OCI-LY1 (cell line): ENCODE measurements at regions not wholly inside any gene's neighbourhood (a gene's known extent, or its start where the extent isn't known, plus 50 kb on each side); places are given as distances from the start of the nearest gene placed in this dataset.
"Not testable (repeated sequence)": the region's sequence is repeated elsewhere in the genome, so short reads cannot be mapped to it uniquely, and the experiment has no call there.

ENCODE experiments used
- H2AFZ ChIP-seq: fragments of 200-600 bp; sonication (generic), shearing (Covaris generic); 2 replicates; pipeline ENCODE4 v1.6.0; 2014; ENCODE audit warnings: antibody characterized with exemption, mild to moderate bottlenecking, low read length
- H3F3A ChIP-seq: fragments of 200-600 bp; sonication (generic), shearing (Covaris generic); 2 replicates; pipeline ENCODE4 v1.6.0; 2014; ENCODE audit warnings: mild to moderate bottlenecking, antibody characterized with exemption, low read length, moderate library complexity; ENCODE audit not compliant: insufficient read depth
- H3K27ac ChIP-seq: fragments of 200-600 bp; sonication (generic); 2 replicates; pipeline ENCODE4 v1.5.1; 2014; ENCODE audit warnings: low read length, mixed run types, mild to moderate bottlenecking, low read depth; ENCODE audit not compliant: poor library complexity, severe bottlenecking
- H3K27me3 ChIP-seq: fragments of 200-600 bp; sonication (generic); 2 replicates; pipeline ENCODE4 v1.6.0; 2014; ENCODE audit warnings: antibody characterized with exemption, mild to moderate bottlenecking, low read length, moderate library complexity; ENCODE audit not compliant: insufficient read depth
- H3K36me3 ChIP-seq: fragments of 200-600 bp; sonication (generic); 2 replicates; pipeline ENCODE4 v1.6.1; 2014; ENCODE audit warnings: mild to moderate bottlenecking, antibody characterized with exemption, low read length, moderate library complexity, mixed read lengths; ENCODE audit not compliant: insufficient read depth
- H3K4me1 ChIP-seq: fragments of 200-600 bp; sonication (generic); 2 replicates; pipeline ENCODE4 v1.5.1; 2014; ENCODE audit warnings: mild to moderate bottlenecking, low read length, moderate library complexity; ENCODE audit not compliant: insufficient read depth, severe bottlenecking
- H3K4me2 ChIP-seq: fragments of 200-600 bp; sonication (generic), shearing (Covaris generic); 2 replicates; pipeline ENCODE4 v1.6.1; 2014; ENCODE audit warnings: low read length
- H3K4me3 ChIP-seq: fragments of 200-600 bp; sonication (generic); 2 replicates; pipeline ENCODE4 v1.5.1; 2014; ENCODE audit warnings: low read length, low read depth, mild to moderate bottlenecking, mixed read lengths; ENCODE audit not compliant: poor library complexity, severe bottlenecking
- H3K79me2 ChIP-seq: fragments of 200-600 bp; shearing (Covaris generic); 2 replicates; pipeline ENCODE4 v1.6.1; 2016; ENCODE audit warnings: mixed run types, low read length, mixed read lengths; ENCODE audit not compliant: insufficient read depth
- H3K9ac ChIP-seq: fragments of 200-600 bp; sonication (generic), shearing (Covaris generic); 2 replicates; pipeline ENCODE4 v1.6.1; 2014; ENCODE audit warnings: mild to moderate bottlenecking, low read length, mixed read lengths
- H3K9me2 ChIP-seq: fragments of 200-600 bp; sonication (generic), shearing (Covaris generic); 2 replicates; pipeline ENCODE4 v1.6.1; 2014; ENCODE audit warnings: low read depth, mild to moderate bottlenecking, low read length, mixed read lengths
- H3K9me3 ChIP-seq: fragments of 200-600 bp; shearing (Covaris generic); 2 replicates; pipeline ENCODE4 v1.6.1; 2014; ENCODE audit warnings: low read length, mixed read lengths
- H4K20me1 ChIP-seq: fragments of 200-600 bp; sonication (generic), shearing (Covaris generic); 2 replicates; pipeline ENCODE4 v1.6.0; 2016; ENCODE audit warnings: mild to moderate bottlenecking, low read length; ENCODE audit not compliant: insufficient read depth

- H3K9ac ChIP-seq, H3K36me3 ChIP-seq, H3K9me2 ChIP-seq, H3F3A ChIP-seq, H3K4me3 ChIP-seq, H3K79me2 ChIP-seq, H2AFZ ChIP-seq, H4K20me1 ChIP-seq, H3K4me2 ChIP-seq, H3K4me1 ChIP-seq, H3K9me3 ChIP-seq, H3K27me3 ChIP-seq, H3K27ac ChIP-seq: not testable (repeated sequence)
Measured at GRCh38 chr16:29273298-29274054, 133.0 kb downstream of the NPIPB11 start.

GRCh38 chr16:29271721-29272675 is 134.5 kb downstream of the NPIPB11 start:
- not testable (repeated sequence) for H3K36me3 ChIP-seq, H3K4me1 ChIP-seq, H3K4me2 ChIP-seq, H3F3A ChIP-seq, H3K27me3 ChIP-seq, H3K79me2 ChIP-seq, H3K4me3 ChIP-seq, H4K20me1 ChIP-seq, H3K9me2 ChIP-seq, H2AFZ ChIP-seq, H3K27ac ChIP-seq, H3K9ac ChIP-seq, H3K9me3 ChIP-seq

- not testable (repeated sequence) for H3K9ac ChIP-seq, H3K9me3 ChIP-seq, H3K9me2 ChIP-seq, H4K20me1 ChIP-seq, H3K36me3 ChIP-seq, H2AFZ ChIP-seq, H3K4me3 ChIP-seq, H3F3A ChIP-seq, H3K27me3 ChIP-seq, H3K4me1 ChIP-seq, H3K27ac ChIP-seq, H3K79me2 ChIP-seq, H3K4me2 ChIP-seq
Measured at GRCh38 chr16:29270923-29271322, 135.6 kb downstream of the NPIPB11 start.

GRCh38 chr16:29270033-29270432 is 136.5 kb downstream of the NPIPB11 start:
- not testable (repeated sequence) for H3K27ac ChIP-seq, H4K20me1 ChIP-seq, H3F3A ChIP-seq, H3K4me3 ChIP-seq, H3K79me2 ChIP-seq, H3K4me2 ChIP-seq, H3K27me3 ChIP-seq, H3K9me3 ChIP-seq, H3K4me1 ChIP-seq, H3K9ac ChIP-seq, H3K9me2 ChIP-seq, H3K36me3 ChIP-seq, H2AFZ ChIP-seq

- H3K9me3 ChIP-seq, H4K20me1 ChIP-seq, H3K4me2 ChIP-seq, H3K27ac ChIP-seq, H3K27me3 ChIP-seq, H2AFZ ChIP-seq, H3K9me2 ChIP-seq, H3K4me3 ChIP-seq, H3F3A ChIP-seq, H3K79me2 ChIP-seq, H3K4me1 ChIP-seq, H3K9ac ChIP-seq, H3K36me3 ChIP-seq: not testable (repeated sequence)
Measured at GRCh38 chr16:29269192-29269811, 137.2 kb downstream of the NPIPB11 start.

- H3K36me3 ChIP-seq, H3K9me2 ChIP-seq, H3K4me2 ChIP-seq, H3K9me3 ChIP-seq, H2AFZ ChIP-seq, H4K20me1 ChIP-seq, H3F3A ChIP-seq, H3K27ac ChIP-seq, H3K79me2 ChIP-seq, H3K4me3 ChIP-seq, H3K9ac ChIP-seq, H3K27me3 ChIP-seq, H3K4me1 ChIP-seq: not testable (repeated sequence)
Measured at GRCh38 chr16:29268785-29269191, 137.7 kb downstream of the NPIPB11 start.

- H2AFZ ChIP-seq, H3K27me3 ChIP-seq, H3K79me2 ChIP-seq, H3K4me3 ChIP-seq, H3K9me2 ChIP-seq, H3K9ac ChIP-seq, H3K9me3 ChIP-seq, H4K20me1 ChIP-seq, H3K36me3 ChIP-seq, H3K4me1 ChIP-seq, H3K4me2 ChIP-seq, H3K27ac ChIP-seq, H3F3A ChIP-seq: not testable (repeated sequence)
Measured at GRCh38 chr16:29268348-29268747, 138.2 kb downstream of the NPIPB11 start.
